NB4 (cell line): ENCODE measurements at regions not wholly inside any gene's neighbourhood (a gene's known extent, or its start where the extent isn't known, plus 50 kb on each side); places are given as distances from the start of the nearest gene placed in this dataset.

ENCODE experiments used
- DNase-seq: peaks from one replicate; pipeline ENCODE4 v3.0.0; 2010; ENCODE audit warnings: low read depth
- H3K4me3 ChIP-seq: one replicate; pipeline ENCODE4 v1.5.1; 2011; ENCODE audit warnings: mild to moderate bottlenecking, low read depth, low read length, moderate library complexity
- MYC ChIP-seq: IDR thresholded peaks from 2 replicates; pipeline ENCODE4 v1.6.1; 2011; ENCODE audit warnings: low read depth, low read length
- POLR2A ChIP-seq: IDR thresholded peaks from 2 replicates; pipeline ENCODE4 v1.6.1; 2011; ENCODE audit warnings: mild to moderate bottlenecking; ENCODE audit not compliant: insufficient read length; ENCODE audit errors: extremely low read depth
- TF ChIP-seq, protein P1 (sequence below): IDR thresholded peaks from one replicate; pipeline ENCODE4 v1.5.1; 2012; ENCODE audit warnings: low read depth, low read length
- TF ChIP-seq, protein P2 (sequence below): IDR thresholded peaks from 2 replicates; pipeline ENCODE4 v1.6.1; 2011; ENCODE audit warnings: low read depth, low read length

DNA sequence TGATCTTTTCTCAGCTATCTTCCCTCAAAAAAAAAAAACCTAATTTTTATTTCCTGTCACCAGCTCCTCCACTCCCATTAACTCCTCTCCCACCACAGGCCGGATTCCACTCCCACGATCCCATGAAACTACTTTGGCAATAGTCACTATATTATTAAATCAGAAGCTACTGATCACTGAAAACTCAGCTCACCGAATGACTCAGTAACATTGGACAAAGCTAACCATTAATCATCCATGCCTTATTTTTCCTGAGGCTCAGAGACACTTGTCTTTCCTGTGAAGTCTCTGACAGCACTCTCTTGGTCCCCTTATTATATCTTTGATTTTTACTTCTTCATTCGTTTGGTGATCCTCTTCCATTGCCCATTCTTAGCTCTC is 260.2 kb downstream of the CGGBP1 start:
- DNase-seq = no peak
- TF ChIP-seq, protein P1, sequence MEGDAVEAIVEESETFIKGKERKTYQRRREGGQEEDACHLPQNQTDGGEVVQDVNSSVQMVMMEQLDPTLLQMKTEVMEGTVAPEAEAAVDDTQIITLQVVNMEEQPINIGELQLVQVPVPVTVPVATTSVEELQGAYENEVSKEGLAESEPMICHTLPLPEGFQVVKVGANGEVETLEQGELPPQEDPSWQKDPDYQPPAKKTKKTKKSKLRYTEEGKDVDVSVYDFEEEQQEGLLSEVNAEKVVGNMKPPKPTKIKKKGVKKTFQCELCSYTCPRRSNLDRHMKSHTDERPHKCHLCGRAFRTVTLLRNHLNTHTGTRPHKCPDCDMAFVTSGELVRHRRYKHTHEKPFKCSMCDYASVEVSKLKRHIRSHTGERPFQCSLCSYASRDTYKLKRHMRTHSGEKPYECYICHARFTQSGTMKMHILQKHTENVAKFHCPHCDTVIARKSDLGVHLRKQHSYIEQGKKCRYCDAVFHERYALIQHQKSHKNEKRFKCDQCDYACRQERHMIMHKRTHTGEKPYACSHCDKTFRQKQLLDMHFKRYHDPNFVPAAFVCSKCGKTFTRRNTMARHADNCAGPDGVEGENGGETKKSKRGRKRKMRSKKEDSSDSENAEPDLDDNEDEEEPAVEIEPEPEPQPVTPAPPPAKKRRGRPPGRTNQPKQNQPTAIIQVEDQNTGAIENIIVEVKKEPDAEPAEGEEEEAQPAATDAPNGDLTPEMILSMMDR = no peak
- TF ChIP-seq MYC (no peak), POLR2A (no peak)
- TF ChIP-seq, protein P2, sequence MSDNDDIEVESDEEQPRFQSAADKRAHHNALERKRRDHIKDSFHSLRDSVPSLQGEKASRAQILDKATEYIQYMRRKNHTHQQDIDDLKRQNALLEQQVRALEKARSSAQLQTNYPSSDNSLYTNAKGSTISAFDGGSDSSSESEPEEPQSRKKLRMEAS = no peak
- no peak overlapping the region for H3K4me3 ChIP-seq

DNA sequence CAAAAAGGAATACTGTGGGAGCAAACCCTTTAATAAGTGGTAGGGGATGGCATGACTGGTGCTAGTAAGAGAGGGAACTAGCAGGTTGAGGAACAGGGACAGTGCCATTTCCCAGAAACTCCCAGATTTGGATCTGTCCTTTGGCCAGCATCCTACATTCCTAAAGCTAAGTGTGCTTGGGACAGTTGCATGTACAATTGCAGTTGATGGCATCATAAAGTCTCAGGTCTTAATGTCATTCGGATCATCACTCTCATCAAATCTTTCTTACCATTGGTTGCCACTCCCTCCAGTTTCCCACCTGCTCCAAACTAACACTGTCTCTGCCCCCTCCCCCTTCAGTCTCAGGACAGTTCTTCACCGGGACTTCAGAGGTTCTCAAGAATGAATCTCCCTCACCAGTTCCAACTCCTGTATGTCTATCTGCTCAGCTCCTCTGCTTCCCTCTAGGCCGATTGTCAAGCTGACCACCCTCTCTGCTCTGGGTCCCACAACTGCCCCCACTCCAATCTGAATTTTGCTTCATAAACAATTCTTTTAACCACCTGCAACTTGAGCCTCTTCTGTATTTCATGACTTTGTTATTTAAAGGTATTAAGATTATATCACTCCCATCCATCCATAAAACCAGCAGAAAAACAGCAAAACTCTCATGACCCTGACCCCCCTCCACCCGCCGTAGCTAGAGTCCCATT is 260.8 kb downstream of the CGGBP1 start:
- no peak for DNase-seq
- TF ChIP-seq, protein P1 = no peak
- TF ChIP-seq POLR2A (no peak), MYC (no peak)
- TF ChIP-seq, protein P2 = no peak
- no peak overlapping the region for H3K4me3 ChIP-seq

DNA sequence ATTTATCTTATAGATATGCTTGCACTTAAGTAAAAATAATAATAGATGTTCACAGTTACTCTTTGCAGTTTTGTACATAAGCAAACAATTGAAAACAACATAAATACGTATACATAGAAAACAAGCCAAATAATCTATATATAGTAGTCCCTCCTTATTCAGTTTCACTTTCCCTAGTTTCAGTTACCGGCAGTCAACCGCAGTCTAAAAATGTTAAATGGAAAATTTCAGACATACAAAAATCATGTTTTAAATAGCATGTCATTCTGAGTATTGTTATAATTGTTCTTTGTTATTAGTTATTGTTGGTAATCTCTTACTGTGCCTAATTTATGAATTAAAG is 262.0 kb downstream of the CGGBP1 start:
- TF ChIP-seq POLR2A = no peak
- TF ChIP-seq, protein P2 = no peak
- no peak for TF ChIP-seq MYC
- TF ChIP-seq, protein P1 = no peak
- no peak overlapping the region for H3K4me3 ChIP-seq
- DNase-seq = no peak

DNA sequence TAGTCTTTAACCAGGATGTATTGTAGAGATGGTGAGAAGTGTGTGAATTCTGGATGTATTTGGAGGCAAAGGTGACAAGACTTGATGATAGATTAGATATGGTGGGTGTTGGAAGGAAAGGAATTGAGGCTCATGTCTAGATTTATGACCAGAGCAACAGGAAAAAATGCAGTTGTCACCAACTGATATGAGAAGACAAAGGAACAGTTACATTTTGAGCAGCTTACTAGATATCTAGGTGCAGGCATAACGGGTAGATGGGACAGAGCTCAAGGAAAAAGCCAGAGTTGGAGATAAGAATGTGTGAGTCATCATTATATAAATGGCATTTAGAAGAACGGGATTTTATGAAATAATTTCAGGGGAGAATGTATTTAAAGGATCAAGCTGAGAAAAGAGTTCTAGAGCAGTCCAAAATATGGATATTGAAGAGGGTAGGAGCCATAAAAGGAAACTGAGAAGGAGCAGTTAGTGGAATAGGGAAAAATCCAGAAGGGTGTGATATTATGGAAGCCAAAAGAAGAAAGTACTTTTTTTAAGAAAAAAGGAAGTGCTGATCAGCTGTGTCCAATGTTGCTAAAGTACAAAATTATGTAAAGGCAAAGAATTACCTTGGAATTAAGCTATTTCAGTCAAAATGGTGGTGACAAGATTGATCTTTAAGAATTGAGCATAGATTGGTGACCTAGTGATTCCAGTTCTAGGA is 262.5 kb downstream of the CGGBP1 start:
- TF ChIP-seq, protein P1 = no peak
- TF ChIP-seq, protein P2 = no peak
- TF ChIP-seq MYC (no peak), POLR2A (no peak)
- no peak for DNase-seq
- H3K4me3 ChIP-seq = no peak overlapping the region

DNA sequence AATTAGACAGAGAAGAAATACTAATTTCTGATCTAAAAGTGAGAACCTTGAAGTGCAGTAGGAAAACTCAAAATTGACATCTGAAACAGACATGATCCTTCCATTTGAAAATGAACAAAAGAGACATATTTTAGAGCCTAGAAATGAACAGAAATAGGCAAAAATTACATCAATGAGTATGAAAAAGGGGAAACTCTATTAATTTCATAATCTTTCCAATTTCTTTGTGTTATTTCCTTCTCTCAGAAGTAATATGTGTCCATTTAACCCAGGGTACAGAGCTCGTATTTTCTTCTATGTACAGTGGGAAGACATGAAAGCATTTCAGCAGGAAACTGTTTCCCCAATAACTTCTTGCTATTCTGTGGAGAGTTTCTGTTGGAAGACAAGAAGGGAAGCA is 263.1 kb downstream of the CGGBP1 start:
- DNase-seq = no peak
- H3K4me3 ChIP-seq = no peak overlapping the region
- TF ChIP-seq, protein P2 = no peak
- TF ChIP-seq, protein P1 = no peak
- TF ChIP-seq POLR2A (no peak), MYC (no peak)
